ENCODE measurements at regions not wholly inside any gene's neighbourhood (a gene's known extent, or its start where the extent isn't known, plus 50 kb on each side); places are given as distances from the start of the nearest gene placed in this dataset.

GRCh38 chr2:239570971-239571520 lies 170.2 kb upstream of the HDAC4 start:
- in situ Hi-C loops (cut with HindIII; ENCODE audit: low pct_unique_long_range_greater_than_20kb, low sequenced_read_pairs): no loop called here
- no peak for DNase-seq (ENCODE audit: low read depth in 1 of 2, low spot score in 1 of 2)
- TF ChIP-seq JUND (IDR thresholded peaks at IDR 0.05; ENCODE audit: low read depth): no peak

- TF ChIP-seq JUND (IDR thresholded peaks at IDR 0.05; ENCODE audit: low read depth): no peak
- no peak for DNase-seq (ENCODE audit: low read depth in 1 of 2, low spot score in 1 of 2)
- in situ Hi-C loops (cut with HindIII; ENCODE audit: low pct_unique_long_range_greater_than_20kb, low sequenced_read_pairs): no loop called here
Measured at GRCh38 chr2:239570216-239570925, 169.6 kb upstream of the HDAC4 start.

GRCh38 chr2:239569401-239570090 lies 168.7 kb upstream of the HDAC4 start:
- no peak for TF ChIP-seq JUND (IDR thresholded peaks at IDR 0.05; ENCODE audit: low read depth)
- DNase-seq (ENCODE audit: low read depth in 1 of 2, low spot score in 1 of 2): no peak
- in situ Hi-C loops (cut with HindIII; ENCODE audit: low pct_unique_long_range_greater_than_20kb, low sequenced_read_pairs): no loop called here

DNA sequence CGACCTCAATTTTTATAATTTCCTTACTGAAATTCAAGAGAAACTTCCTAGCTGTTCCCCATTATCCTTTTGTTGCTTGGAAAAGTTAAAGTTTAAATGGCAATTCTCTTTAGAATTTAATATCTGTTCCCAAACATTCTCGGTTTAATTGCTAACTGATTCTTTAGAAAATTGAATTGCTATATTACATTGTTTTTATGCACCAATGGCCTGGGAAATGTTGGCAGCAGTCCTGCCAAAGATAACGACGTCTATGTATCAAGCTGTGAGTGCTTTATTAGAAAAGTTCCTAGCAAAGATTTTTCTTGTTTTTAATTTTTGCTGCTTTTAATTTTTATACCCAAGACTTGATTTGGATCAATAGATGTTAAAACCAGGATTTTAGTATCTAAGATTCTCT lies 167.8 kb upstream of the HDAC4 start:
- TF ChIP-seq JUND (IDR thresholded peaks at IDR 0.05; ENCODE audit: low read depth): no peak
- no peak for DNase-seq (ENCODE audit: low read depth in 1 of 2, low spot score in 1 of 2)
- in situ Hi-C loops (cut with HindIII; ENCODE audit: low pct_unique_long_range_greater_than_20kb, low sequenced_read_pairs): no loop called here

DNA sequence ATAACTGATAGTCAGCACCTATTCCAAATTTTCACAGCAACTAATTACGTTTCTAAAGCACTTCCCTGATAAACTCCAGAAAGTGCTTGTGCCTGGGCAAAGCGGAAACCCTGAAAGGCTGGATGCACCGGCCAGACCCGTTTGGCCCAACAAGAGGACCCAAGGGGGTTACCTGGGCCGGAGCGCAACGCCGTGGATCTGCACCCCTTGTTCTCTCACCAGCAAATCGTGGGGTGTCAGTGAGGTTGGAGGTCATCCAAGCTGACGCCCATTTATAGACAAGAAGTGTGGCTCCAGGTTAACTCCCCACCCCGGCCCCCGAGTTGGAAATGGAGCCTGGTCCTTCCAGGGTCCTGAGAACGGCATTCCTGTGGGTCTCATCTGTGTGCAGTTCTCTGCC lies 167.0 kb upstream of the HDAC4 start:
- TF ChIP-seq JUND (IDR thresholded peaks at IDR 0.05; ENCODE audit: low read depth): no peak
- in situ Hi-C loops (cut with HindIII; ENCODE audit: low pct_unique_long_range_greater_than_20kb, low sequenced_read_pairs): no loop called here
- DNase-seq (ENCODE audit: low read depth in 1 of 2, low spot score in 1 of 2): no peak

- in situ Hi-C loops (cut with HindIII; ENCODE audit: low pct_unique_long_range_greater_than_20kb, low sequenced_read_pairs): no loop called here
- TF ChIP-seq JUND (IDR thresholded peaks at IDR 0.05; ENCODE audit: low read depth): no peak
- DNase-seq (ENCODE audit: low read depth in 1 of 2, low spot score in 1 of 2): no peak
Measured at GRCh38 chr2:239566995-239567568, 166.3 kb upstream of the HDAC4 start.

DNA sequence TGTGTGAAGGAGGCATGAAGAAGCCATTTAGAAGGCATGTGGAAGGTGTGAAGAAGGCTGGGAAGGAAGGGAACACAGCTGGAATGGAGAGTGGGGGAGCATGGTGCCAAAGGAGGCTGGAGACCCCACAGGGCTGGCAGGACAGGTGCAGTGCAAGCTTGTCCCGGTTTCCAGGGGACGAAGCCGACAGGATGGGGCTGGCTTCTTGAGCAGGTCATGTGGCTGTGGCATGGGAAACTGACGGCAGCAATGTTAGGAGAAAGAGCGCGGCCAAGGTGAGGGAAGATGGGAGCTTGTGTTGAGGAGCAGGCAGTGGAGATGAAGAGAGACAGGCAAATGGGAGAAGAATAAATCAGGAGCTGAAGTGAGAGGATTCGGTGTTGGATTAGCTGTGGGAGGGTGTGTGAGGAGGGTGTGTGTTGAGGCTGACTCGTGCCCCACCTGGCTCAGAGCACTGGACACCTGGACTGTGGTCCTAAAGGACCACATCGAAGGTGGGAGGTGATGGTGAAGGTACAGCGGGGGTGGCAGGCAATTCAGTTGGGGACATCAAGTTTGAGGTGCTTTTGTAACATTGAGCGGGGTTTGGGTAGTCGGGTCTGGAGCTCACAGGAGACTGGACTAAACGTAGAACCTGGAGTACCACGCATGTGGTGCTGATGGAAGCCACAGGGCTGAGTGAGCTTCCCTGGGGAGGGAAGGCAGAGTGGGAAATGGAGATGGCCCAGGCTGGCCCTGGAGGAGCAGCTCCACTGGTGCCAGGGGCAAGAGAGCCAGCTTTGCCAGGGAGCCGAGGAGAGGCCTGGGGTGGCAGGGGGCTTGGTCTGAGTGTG lies 165.6 kb upstream of the HDAC4 start:
- DNase-seq (ENCODE audit: low read depth in 1 of 2, low spot score in 1 of 2): no peak
- in situ Hi-C loops (cut with HindIII; ENCODE audit: low pct_unique_long_range_greater_than_20kb, low sequenced_read_pairs): no loop called here
- no peak for TF ChIP-seq JUND (IDR thresholded peaks at IDR 0.05; ENCODE audit: low read depth)

DNA sequence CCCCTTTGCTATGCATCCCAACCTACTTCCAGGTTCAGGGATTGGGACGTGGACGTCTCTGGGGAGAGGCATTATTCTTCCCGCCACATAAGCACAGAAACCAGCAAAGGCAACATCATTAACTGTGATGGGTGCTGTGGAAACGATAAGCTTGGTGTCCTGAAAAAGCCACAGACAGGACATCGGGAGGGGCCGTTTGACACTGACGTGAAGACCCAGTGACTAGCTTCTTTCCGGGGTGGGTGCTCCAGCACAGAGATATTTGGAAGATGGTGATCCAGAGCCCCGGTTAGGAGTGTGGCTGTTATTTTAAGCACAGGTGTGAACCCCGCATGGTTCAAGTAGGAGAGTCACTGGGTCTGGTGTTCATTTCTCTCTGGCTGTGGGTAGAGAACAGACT lies 163.8 kb upstream of the HDAC4 start:
- no peak for TF ChIP-seq JUND (IDR thresholded peaks at IDR 0.05; ENCODE audit: low read depth)
- in situ Hi-C loops (cut with HindIII; ENCODE audit: low pct_unique_long_range_greater_than_20kb, low sequenced_read_pairs): no loop called here
- DNase-seq (ENCODE audit: low read depth in 1 of 2, low spot score in 1 of 2): no peak

- no peak for TF ChIP-seq JUND (IDR thresholded peaks at IDR 0.05; ENCODE audit: low read depth)
- in situ Hi-C loops (cut with HindIII; ENCODE audit: low pct_unique_long_range_greater_than_20kb, low sequenced_read_pairs): no loop called here
- no peak for DNase-seq (ENCODE audit: low read depth in 1 of 2, low spot score in 1 of 2)
Measured at GRCh38 chr2:239563561-239563960, 162.7 kb upstream of the HDAC4 start.

DNA sequence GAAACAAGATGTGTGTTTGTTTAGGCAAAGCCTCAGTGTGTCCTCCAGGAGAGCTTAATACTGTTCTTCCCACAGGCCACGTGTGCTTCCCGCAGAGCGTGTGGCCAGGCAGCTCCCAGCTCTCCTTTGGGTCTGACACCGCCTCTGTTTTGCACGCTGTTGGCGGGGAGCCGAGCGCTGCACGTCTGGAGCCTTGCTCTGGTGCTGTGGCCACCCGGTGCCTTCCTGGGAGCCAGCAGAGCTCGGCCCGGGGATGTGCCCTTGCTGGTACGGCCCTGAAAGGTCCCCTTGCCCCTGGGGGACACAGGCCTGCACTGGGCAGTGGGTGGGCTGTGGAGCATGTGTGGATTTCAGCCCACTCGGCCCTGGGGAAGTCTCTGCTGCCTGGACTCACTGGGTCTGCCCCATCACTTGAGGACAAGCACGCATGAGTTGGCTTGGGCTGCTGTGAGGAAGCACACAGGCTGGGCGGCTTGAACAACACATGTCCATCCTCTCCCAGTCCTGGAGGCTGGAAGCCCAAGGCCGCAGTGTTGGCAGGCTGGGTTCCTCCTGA lies 160.7 kb upstream of the HDAC4 start:
- no peak for TF ChIP-seq JUND (IDR thresholded peaks at IDR 0.05; ENCODE audit: low read depth)
- no peak for DNase-seq (ENCODE audit: low read depth in 1 of 2, low spot score in 1 of 2)
- in situ Hi-C loops (cut with HindIII; ENCODE audit: low pct_unique_long_range_greater_than_20kb, low sequenced_read_pairs): no loop called here

GRCh38 chr2:239559417-239560261 lies 158.8 kb upstream of the HDAC4 start:
- TF ChIP-seq JUND (IDR thresholded peaks at IDR 0.05; ENCODE audit: low read depth): no peak
- DNase-seq (ENCODE audit: low read depth in 1 of 2, low spot score in 1 of 2): no peak
- in situ Hi-C loops (cut with HindIII; ENCODE audit: low pct_unique_long_range_greater_than_20kb, low sequenced_read_pairs): no loop called here
